MM.1S (cell line): ENCODE measurements at regions not wholly inside any gene's neighbourhood (a gene's known extent, or its start where the extent isn't known, plus 50 kb on each side); places are given as distances from the start of the nearest gene placed in this dataset.

ENCODE experiments used
- DNase-seq: peaks from one replicate; pipeline ENCODE4 v3.0.0-alpha.2; 2015
- H2AFZ ChIP-seq: fragments of 300-600 bp; sonication (generic); 2 replicates; pipeline ENCODE4 v1.6.0; 2016; ENCODE audit warnings: antibody characterized with exemption, low read length
- H3F3A ChIP-seq: fragments of 300-600 bp; sonication (generic); 2 replicates; pipeline ENCODE4 v1.6.1; 2016; ENCODE audit warnings: mild to moderate bottlenecking, antibody characterized with exemption, low read length, moderate library complexity, mixed read lengths; ENCODE audit not compliant: insufficient read depth
- H3K27ac ChIP-seq: fragments of 300-600 bp; sonication (generic); 2 replicates; pipeline ENCODE4 v1.5.1; 2016; ENCODE audit warnings: mild to moderate bottlenecking, low read length
- H3K27me3 ChIP-seq: fragments of 300-600 bp; sonication (generic); replicated peaks from 2 replicates; pipeline ENCODE4 v1.6.0; 2016; ENCODE audit warnings: low read length; ENCODE audit not compliant: insufficient read depth
- H3K36me3 ChIP-seq: fragments of 300-600 bp; sonication (generic); replicated peaks from 2 replicates; pipeline ENCODE4 v1.6.1; 2016; ENCODE audit warnings: mild to moderate bottlenecking, low read length, mixed read lengths; ENCODE audit not compliant: insufficient read depth
- H3K4me1 ChIP-seq: fragments of 300-600 bp; sonication (generic); 2 replicates; pipeline ENCODE4 v1.6.1; 2016; ENCODE audit warnings: low read length, mixed read lengths
- H3K4me2 ChIP-seq: fragments of 300-600 bp; sonication (generic); 2 replicates; pipeline ENCODE4 v1.6.0; 2016; ENCODE audit warnings: low read depth, low read length
- H3K4me3 ChIP-seq: fragments of 300-600 bp; sonication (generic); 2 replicates; pipeline ENCODE4 v1.5.1; 2016; ENCODE audit warnings: low read length, mixed read lengths
- H3K79me2 ChIP-seq: fragments of 300-600 bp; sonication (generic); 2 replicates; pipeline ENCODE4 v1.6.1; 2016; ENCODE audit warnings: mixed run types, low read length, mixed read lengths
- H3K9ac ChIP-seq: fragments of 300-600 bp; sonication (generic); 2 replicates; pipeline ENCODE4 v1.6.1; 2016; ENCODE audit warnings: low read length, mixed read lengths
- H3K9me2 ChIP-seq: fragments of 300-600 bp; sonication (generic); replicated peaks from 2 replicates; pipeline ENCODE4 v1.6.1; 2016; ENCODE audit warnings: mild to moderate bottlenecking, low read length, mixed read lengths; ENCODE audit not compliant: insufficient read depth
- H3K9me3 ChIP-seq: fragments of 300-600 bp; sonication (generic); replicated peaks from 2 replicates; pipeline ENCODE4 v1.6.1; 2016; ENCODE audit warnings: mild to moderate bottlenecking, low read length, mixed read lengths; ENCODE audit not compliant: insufficient read depth
- H4K20me1 ChIP-seq: fragments of 300-600 bp; sonication (generic); 2 replicates; pipeline ENCODE4 v1.6.1; 2016; ENCODE audit warnings: mild to moderate bottlenecking, low read length, moderate library complexity, mixed read lengths; ENCODE audit not compliant: insufficient read depth
- CTCF ChIP-seq: fragments of 300-600 bp; sonication (generic); IDR thresholded peaks from 2 replicates; pipeline ENCODE4 v1.5.1; 2016; ENCODE audit warnings: antibody characterized with exemption, low read length, mixed read lengths
- EZH2 ChIP-seq: fragments of 300-600 bp; sonication (generic); optimal IDR thresholded peaks from 2 replicates; pipeline ENCODE3; 2017; ENCODE audit warnings: low read depth, mild to moderate bottlenecking, antibody characterized with exemption, low read length, mixed read lengths
- EZH2phosphoT487 ChIP-seq: fragments of 300-600 bp; sonication (generic); IDR thresholded peaks from 2 replicates; pipeline ENCODE4 v1.6.1; 2018; ENCODE audit warnings: antibody characterized with exemption, low read length

GRCh38 chr3:64861684-64862083 is 173.9 kb upstream of the ADAMTS9 start:
- Histone ChIP-seq H3K9ac (no peak overlapping the region), H3K36me3 (no peaks in the 10 kb centered on the region), H3K9me3 (no peaks in the 10 kb centered on the region), H3K27ac (no peak overlapping the region), H2AFZ (no peak overlapping the region), H3K4me2 (no peak overlapping the region), H3K27me3 (no peaks in the 10 kb centered on the region), H3K4me1 (peaks cover 21% of the 10 kb centered on the region), H3F3A (peaks cover 7% of the 10 kb centered on the region; the same call in 1 of the 2 replicates), H3K9me2 (no peaks in the 10 kb centered on the region), H4K20me1 (no peaks in the 10 kb centered on the region), H3K79me2 (no peaks in the 10 kb centered on the region), H3K4me3 (no peak overlapping the region)
- TF ChIP-seq EZH2: no peak
- TF ChIP-seq EZH2phosphoT487: no peak
- no peak for TF ChIP-seq CTCF
- DNase-seq: no peak

GRCh38 chr3:64860536-64860870 is 172.7 kb upstream of the ADAMTS9 start:
- H3K4me3 ChIP-seq: no peak overlapping the region
- H3K4me1 ChIP-seq: peaks cover 21% of the 10 kb centered on the region
- no peak overlapping the region for H2AFZ ChIP-seq
- no peaks in the 10 kb centered on the region for H3K36me3 ChIP-seq
- no peak for DNase-seq
- H4K20me1 ChIP-seq: no peaks in the 10 kb centered on the region
- no peaks in the 10 kb centered on the region for H3K9me3 ChIP-seq
- H3K9me2 ChIP-seq: no peaks in the 10 kb centered on the region
- peaks cover 7% of the 10 kb centered on the region; the same call in 1 of the 2 replicates for H3F3A ChIP-seq
- H3K27ac ChIP-seq: no peak overlapping the region; the same call in 1 of the 2 replicates
- H3K27me3 ChIP-seq: no peaks in the 10 kb centered on the region
- H3K4me2 ChIP-seq: no peak overlapping the region
- H3K9ac ChIP-seq: no peak overlapping the region
- TF ChIP-seq CTCF (no peak), EZH2 (no peak), EZH2phosphoT487 (no peak)
- no peaks in the 10 kb centered on the region for H3K79me2 ChIP-seq

- H3F3A ChIP-seq: peaks cover 7% of the 10 kb centered on the region; the same call in 1 of the 2 replicates
- H3K9ac ChIP-seq: no peak overlapping the region
- H3K27ac ChIP-seq: peak overlapping the region; percentile 55; the same call in 1 of the 2 replicates
- H3K4me2 ChIP-seq: peak overlapping the region; percentile 33; the same call in 1 of the 2 replicates
- H3K79me2 ChIP-seq: no peaks in the 10 kb centered on the region
- H3K4me3 ChIP-seq: no peak overlapping the region
- no peaks in the 10 kb centered on the region for H3K36me3 ChIP-seq
- no peak overlapping the region for H2AFZ ChIP-seq
- peak; percentile 88 for DNase-seq
- H3K9me2 ChIP-seq: no peaks in the 10 kb centered on the region
- no peaks in the 10 kb centered on the region for H3K27me3 ChIP-seq
- no peaks in the 10 kb centered on the region for H3K9me3 ChIP-seq
- H3K4me1 ChIP-seq: peaks cover 21% of the 10 kb centered on the region
- TF ChIP-seq EZH2phosphoT487: no peak
- no peak for TF ChIP-seq EZH2
- TF ChIP-seq CTCF: no peak
- H4K20me1 ChIP-seq: no peaks in the 10 kb centered on the region
Measured at GRCh38 chr3:64859625-64860535, 172.1 kb upstream of the ADAMTS9 start.
